NCI-H345 treated with DMSO at 0.1 percent for 48 hours (cell line): ENCODE measurements at regions not wholly inside any gene's neighbourhood (a gene's known extent, or its start where the extent isn't known, plus 50 kb on each side); places are given as distances from the start of the nearest gene placed in this dataset.

Experiments
- DNase-seq: peaks from one replicate; lab custom pipeline; 2025; ENCODE audit not compliant: unreplicated experiment; lab: John Stamatoyannopoulos, UW

DNA sequence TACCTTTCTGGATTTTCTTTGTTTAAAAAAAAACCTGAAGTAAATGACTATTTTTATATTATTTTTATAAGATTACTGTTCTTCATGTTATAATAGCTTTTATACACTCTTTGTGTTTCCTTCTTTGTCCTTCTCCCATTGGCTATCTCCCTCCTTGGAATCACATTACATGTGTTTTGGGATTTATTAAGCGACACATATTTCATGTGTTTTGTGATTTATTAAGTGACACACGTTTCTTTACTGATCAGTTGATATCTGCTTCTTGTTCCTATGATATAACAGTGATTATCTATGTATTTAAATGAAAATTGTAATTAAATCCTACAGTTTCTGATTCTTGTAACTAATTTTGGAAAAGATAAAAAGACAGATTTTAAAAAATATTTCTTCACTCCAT is 817.3 kb upstream of the AGA start:
- DNase-seq = no peak

- DNase-seq = no peak
Observed at GRCh38 chr4:178264001-178264400, 821.8 kb upstream of the AGA start.

DNA sequence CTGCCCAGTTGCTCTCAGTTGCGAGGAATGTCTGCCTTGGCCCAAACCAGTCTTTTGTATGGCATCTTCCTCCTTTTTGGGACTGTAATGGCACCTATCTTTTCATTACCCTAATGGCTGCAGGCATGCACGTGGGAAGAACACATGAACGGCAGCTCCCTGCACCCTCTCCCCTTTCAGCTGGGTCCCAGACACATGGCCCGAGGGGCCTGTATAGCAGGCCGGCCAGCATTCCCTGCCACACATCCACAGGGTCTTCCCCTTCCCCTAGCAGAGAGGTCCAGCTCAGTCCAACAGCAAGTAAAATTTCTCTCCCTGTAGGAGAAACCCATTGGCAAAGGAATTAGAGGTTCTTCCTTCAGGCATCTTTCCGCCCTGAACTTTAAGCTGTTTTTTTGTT is 829.1 kb upstream of the AGA start:
- DNase-seq = no peak

DNA sequence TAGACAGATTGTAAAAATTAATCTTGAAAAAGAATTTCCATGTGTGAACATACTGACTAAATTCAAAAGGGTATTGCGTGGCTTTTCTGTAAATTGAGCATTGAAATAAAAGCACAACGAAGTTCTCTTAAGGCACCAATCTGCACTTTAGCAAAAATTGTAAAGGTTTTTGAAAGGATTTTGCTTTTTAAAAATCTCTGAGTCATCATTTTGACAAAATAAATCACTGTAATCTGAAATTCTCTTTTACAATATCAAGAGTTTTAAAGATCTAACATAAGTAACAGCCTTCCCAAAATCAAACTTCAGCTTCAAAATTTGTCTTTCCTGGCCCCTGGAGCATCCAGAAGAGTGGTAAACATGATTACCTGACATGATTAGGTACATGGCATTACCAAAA is 830.9 kb upstream of the AGA start:
- no peak for DNase-seq

DNA sequence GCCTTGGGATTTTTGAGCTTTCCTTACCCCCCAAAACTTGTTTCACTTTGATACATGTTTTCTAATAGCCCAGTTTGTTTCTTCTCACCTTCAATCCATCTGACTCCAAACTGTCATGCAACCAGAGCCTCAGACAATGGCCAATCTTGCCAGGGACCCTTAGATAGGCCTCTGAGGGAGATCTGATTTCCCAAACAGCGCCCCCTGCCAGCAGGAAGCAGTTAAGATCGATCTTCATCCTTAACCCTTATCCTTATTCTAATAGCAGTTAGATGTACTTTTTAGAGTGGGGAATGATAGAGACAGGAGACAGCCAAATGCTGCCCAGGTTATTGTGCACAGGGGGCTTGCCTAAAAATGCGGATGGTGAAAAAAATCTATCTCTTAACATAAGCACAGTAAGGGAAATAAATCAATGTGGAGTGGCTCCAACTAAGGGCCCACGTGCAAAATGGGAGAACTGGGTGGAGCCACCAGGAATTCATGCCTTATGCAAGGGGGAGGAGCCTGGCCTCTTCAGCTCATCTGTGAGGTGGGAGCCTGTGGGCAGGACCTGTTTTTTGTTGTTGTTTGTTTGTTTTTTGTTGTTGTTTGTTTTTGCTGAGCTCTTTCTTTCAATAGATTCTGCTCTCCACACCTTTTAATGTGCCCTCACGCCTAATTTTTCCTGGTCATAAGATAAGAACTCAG is 833.6 kb upstream of the AGA start:
- DNase-seq = no peak

GRCh38 chr4:178280362-178280761 is 838.1 kb upstream of the AGA start:
- DNase-seq = no peak

- no peak for DNase-seq
Observed at GRCh38 chr4:178288462-178288861, 846.2 kb upstream of the AGA start.

- no peak for DNase-seq
Observed at GRCh38 chr4:178293601-178294000, 851.4 kb upstream of the AGA start.

GRCh38 chr4:178296669-178297068 is 854.4 kb upstream of the AGA start:
- no peak for DNase-seq

GRCh38 chr4:178306565-178306964 is 864.3 kb upstream of the AGA start:
- no peak for DNase-seq

DNA sequence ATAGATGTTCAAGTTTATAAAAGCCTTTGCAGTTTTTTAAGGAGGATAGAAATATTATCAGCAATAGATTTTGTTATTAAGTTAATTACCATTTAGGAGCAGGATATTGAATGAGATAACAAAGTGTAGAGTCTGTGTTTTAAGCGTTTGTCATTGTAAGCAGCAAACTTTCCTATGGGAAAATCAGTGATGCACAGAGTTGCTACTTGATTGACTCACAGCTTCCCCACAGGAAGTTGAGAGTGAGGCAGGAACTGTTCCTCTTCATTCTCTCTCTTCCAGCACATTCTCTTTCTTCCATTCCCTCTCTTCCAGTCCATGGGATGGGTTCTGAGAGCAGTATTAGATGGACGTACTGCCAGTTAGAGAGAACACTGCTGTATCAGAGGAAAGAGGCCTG is 867.7 kb upstream of the AGA start:
- no peak for DNase-seq

- no peak for DNase-seq
Observed at GRCh38 chr4:178311997-178312396, 869.8 kb upstream of the AGA start.

DNA sequence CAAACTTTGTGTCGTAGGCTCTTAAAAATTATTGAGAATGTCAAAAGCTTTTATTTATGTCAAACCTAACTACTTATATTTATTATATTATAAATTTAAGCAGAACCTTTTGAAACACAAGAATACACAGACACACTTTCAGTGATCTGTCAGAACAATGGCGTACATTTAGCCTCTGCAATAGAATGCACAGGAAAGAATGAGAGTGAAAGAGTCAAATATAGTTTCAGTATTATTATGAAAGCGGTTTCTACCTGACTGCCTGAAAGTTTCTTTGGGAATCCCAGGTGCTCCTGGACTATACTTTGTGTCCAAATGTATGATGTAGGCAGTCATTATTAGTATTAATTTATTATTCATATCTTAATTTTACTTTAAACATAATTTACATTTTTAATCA is 872.0 kb upstream of the AGA start:
- DNase-seq = no peak

GRCh38 chr4:178316211-178316610 is 874.0 kb upstream of the AGA start:
- DNase-seq = no peak

DNA sequence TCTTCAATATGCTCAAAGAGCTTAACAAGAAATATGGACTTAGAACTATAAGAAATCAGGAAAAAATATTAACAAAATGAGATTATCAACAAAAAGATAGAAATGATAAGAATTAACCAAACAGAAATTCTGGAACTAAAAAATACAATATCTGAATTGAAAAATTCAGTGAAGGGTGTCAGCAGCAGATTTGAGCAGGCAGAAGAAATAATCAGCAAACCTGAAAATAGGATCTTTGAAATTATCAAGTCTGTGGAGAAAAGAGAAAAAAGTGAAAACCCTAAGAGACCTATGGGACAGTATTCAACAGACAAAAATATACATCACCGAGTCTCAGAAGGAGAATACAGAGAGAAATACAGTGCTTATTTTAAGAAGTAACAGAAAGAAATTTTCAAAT is 877.8 kb upstream of the AGA start:
- DNase-seq = no peak

GRCh38 chr4:178322524-178323183 is 880.4 kb upstream of the AGA start:
- DNase-seq = no peak

DNA sequence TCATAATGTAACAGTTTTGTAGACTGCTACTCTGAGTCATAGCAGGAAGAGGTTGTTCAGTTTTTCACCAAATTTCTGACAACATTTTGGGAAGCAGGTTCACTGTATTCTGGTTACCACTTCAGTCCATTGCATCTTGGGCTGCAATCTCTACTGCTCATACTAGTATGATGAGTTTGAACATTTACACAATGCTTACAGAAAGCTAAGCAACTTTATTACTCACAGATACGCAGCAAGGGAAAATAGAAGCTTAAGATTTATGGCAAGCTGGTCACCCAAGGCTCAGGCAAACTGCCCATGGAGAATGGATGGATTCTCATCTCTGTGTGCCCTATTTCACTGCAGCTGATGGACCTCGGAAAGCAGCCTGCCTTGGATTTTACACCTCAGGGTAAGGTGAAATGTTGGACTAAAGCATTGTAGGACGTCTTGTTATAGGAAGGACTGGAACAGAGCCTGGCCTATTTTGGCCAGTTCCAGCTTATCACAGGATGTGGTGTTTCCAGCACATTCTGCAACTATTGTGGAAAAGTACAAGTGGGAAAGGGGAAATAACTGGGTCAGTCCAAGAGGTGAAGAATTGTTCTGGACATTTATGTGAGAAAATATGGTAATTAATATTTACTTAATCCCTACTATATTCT is 887.1 kb upstream of the AGA start:
- no peak for DNase-seq

GRCh38 chr4:178333355-178333754 is 891.1 kb upstream of the AGA start:
- no peak for DNase-seq

GRCh38 chr4:178339769-178340168 is 897.5 kb upstream of the AGA start:
- DNase-seq = no peak

- DNase-seq = no peak
Observed at GRCh38 chr4:178340468-178340867, 898.2 kb upstream of the AGA start.

DNA sequence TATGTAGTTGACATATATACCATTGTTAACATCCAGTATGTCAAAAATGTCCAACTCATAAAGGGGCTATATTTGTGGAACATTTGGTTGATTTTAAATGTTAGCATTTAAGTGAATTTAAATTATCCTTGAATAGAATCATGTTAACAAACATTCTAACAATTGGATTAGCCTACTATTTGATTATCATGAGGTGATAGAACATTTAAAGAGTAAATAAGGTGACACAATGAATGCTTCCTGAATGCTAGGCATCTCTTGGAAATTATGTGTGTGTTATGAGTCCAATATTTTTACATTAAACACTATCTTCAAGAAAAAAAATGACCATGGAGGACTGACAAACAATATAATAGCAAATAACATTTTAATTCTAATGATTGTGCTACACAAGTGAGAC is 901.9 kb upstream of the AGA start:
- no peak for DNase-seq

DNA sequence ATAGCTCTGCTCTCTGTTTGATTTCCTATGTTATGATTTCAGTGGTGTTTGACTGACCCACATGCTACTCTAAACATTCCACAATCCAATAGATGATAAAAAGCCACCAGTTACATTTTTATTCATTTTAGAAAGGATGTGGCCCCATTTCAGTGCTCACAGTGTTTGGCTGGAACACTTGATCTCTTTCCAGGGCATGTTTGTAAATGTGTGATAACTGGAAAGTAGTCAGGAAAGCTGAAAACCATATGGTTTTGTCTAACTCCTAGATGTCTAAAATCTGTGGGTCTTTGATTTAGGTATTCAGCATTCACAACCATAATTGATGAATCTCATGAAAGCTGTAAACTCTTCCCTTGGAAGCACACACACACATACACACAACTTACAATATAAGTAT is 904.9 kb upstream of the AGA start:
- DNase-seq = no peak

GRCh38 chr4:178349601-178350000 is 907.4 kb upstream of the AGA start:
- no peak for DNase-seq
